ENCODE measurements at regions not wholly inside any gene's neighbourhood (a gene's known extent, or its start where the extent isn't known, plus 50 kb on each side); places are given as distances from the start of the nearest gene placed in this dataset.
"Not testable (repeated sequence)": the region's sequence is repeated elsewhere in the genome, so short reads cannot be mapped to it uniquely, and the experiment has no call there.

GRCh38 chr5:118336468-118336867, 651.9 kb downstream of the DTWD2 start:
- no peak for DNase-seq (ENCODE audit: low spot score)
- TF ChIP-seq CTCF (IDR thresholded peaks at IDR 0.05) = no peak
- Histone ChIP-seq H3K36me3 (no peaks in the 10 kb centered on the region), H3K9me3 (no peaks in the 10 kb centered on the region), H3K27ac (no peak overlapping the region), H3K4me1 (ENCODE audit: control insufficient read depth in 1 of 2, low read depth in 2 of 2) (no peaks in the 10 kb centered on the region), H3K4me3 (no peak overlapping the region), H3K27me3 (replicated peaks; ENCODE audit: insufficient read depth) (no peaks in the 10 kb centered on the region)
- ATAC-seq (ENCODE audit: insufficient number of reproducible peaks, low FRiP score, low read depth) = no peak

GRCh38 chr5:118327389-118327788, 661.0 kb downstream of the DTWD2 start:
- Histone ChIP-seq H3K27me3 (replicated peaks; ENCODE audit: insufficient read depth) (no peaks in the 10 kb centered on the region), H3K9me3 (no peaks in the 10 kb centered on the region), H3K4me1 (ENCODE audit: control insufficient read depth in 1 of 2, low read depth in 2 of 2) (peaks cover 0 to 15% of the 10 kb centered on the region in 2 donors), H3K4me3 (no peak overlapping the region), H3K36me3 (no peaks in the 10 kb centered on the region), H3K27ac (no peak overlapping the region)
- DNase-seq (ENCODE audit: low spot score) (no peak), ATAC-seq (ENCODE audit: insufficient number of reproducible peaks, low FRiP score, low read depth) (no peak)
- no peak for TF ChIP-seq CTCF (IDR thresholded peaks at IDR 0.05)

GRCh38 chr5:118326481-118327045, 661.8 kb downstream of the DTWD2 start:
- Histone ChIP-seq H3K4me1 (ENCODE audit: control insufficient read depth in 1 of 2, low read depth in 2 of 2) (peaks cover 0 to 15% of the 10 kb centered on the region in 2 donors), H3K27me3 (replicated peaks; ENCODE audit: insufficient read depth) (no peaks in the 10 kb centered on the region), H3K4me3 (no peak overlapping the region), H3K36me3 (no peaks in the 10 kb centered on the region), H3K9me3 (no peaks in the 10 kb centered on the region), H3K27ac (no peak overlapping the region)
- DNase-seq (ENCODE audit: low spot score) = no peak
- peak; percentile 44 for ATAC-seq (ENCODE audit: insufficient number of reproducible peaks, low FRiP score, low read depth)
- TF ChIP-seq CTCF (IDR thresholded peaks at IDR 0.05) = no peak

DNA sequence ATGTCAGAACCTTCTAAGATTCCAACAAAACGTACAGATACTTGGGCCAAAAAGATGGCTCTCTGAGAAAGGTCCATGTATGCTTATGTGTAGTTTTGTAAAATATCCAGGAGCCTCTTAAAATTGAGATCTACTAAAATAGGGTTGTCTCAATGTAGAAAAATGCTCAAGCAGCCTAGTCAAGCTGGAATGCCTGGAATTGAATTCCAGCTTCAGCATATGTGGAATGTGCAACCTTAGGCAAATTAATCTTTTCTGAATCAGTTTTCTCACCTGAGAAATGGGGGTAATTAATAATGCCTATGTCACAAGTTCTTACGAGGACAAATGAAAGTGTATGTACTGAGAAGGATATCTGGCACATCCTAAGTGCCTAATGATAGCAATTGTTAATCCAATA, 662.4 kb downstream of the DTWD2 start:
- Histone ChIP-seq H3K36me3 (no peaks in the 10 kb centered on the region), H3K9me3 (no peaks in the 10 kb centered on the region), H3K4me3 (no peak overlapping the region), H3K27ac (no peak overlapping the region), H3K4me1 (ENCODE audit: control insufficient read depth in 1 of 2, low read depth in 2 of 2) (peaks cover 0 to 15% of the 10 kb centered on the region in 2 donors), H3K27me3 (replicated peaks; ENCODE audit: insufficient read depth) (no peaks in the 10 kb centered on the region)
- no peak for DNase-seq (ENCODE audit: low spot score)
- TF ChIP-seq CTCF (IDR thresholded peaks at IDR 0.05) = no peak
- no peak for ATAC-seq (ENCODE audit: insufficient number of reproducible peaks, low FRiP score, low read depth)

DNA sequence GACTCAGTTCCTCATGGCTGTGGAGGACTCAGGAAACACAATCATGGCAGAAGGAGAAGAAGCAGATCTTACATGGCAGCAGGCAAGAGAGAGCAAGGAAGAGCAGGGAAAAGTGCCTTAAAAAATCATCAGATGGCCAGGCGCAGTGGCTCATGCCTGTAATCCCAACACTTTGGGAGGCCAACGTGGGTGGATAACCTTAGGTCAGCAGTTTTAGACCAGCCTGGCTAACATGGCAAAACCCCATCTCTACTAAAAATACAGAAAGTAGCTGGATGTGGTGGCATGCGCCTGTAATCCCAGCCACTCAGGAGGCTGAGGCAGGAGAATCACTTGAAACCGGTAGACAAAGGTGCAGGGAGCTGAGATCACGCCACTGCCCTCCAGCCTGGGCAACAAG, 664.6 kb downstream of the DTWD2 start:
- peaks cover 0 to 15% of the 10 kb centered on the region in 2 donors for H3K4me1 ChIP-seq (ENCODE audit: control insufficient read depth in 1 of 2, low read depth in 2 of 2)
- not testable (repeated sequence) for DNase-seq (ENCODE audit: low spot score); H3K27me3 ChIP-seq (replicated peaks; ENCODE audit: insufficient read depth); ATAC-seq (ENCODE audit: insufficient number of reproducible peaks, low FRiP score, low read depth); H3K4me3 ChIP-seq; H3K9me3 ChIP-seq; H3K36me3 ChIP-seq; H3K27ac ChIP-seq

GRCh38 chr5:118321081-118321480, 667.3 kb downstream of the DTWD2 start:
- Histone ChIP-seq H3K4me1 (ENCODE audit: control insufficient read depth in 1 of 2, low read depth in 2 of 2) (peaks cover 0 to 4% of the 10 kb centered on the region in 2 donors), H3K27me3 (replicated peaks; ENCODE audit: insufficient read depth) (no peaks in the 10 kb centered on the region), H3K27ac (no peak overlapping the region), H3K9me3 (no peaks in the 10 kb centered on the region), H3K36me3 (no peaks in the 10 kb centered on the region), H3K4me3 (no peak overlapping the region)
- DNase-seq (ENCODE audit: low spot score) (no peak), ATAC-seq (ENCODE audit: insufficient number of reproducible peaks, low FRiP score, low read depth) (no peak)
- TF ChIP-seq CTCF (IDR thresholded peaks at IDR 0.05) = no peak

All from thoracic aorta (tissue), 2 donors.